CD14-positive monocyte (primary cell): ENCODE measurements at regions not wholly inside any gene's neighbourhood (a gene's known extent, or its start where the extent isn't known, plus 50 kb on each side); places are given as distances from the start of the nearest gene placed in this dataset.

Experiments used
- DNase-seq, 3 donors: peaks; one replicate each; pipeline ENCODE4 v3.0.0-alpha.2; 2011 to 2022
- H2AFZ ChIP-seq: 2 replicates; pipeline ENCODE4 v1.6.0; 2012; ENCODE audit warnings: mild to moderate bottlenecking, low read depth, low read length, inconsistent platforms; ENCODE audit not compliant: insufficient read depth, poor library complexity, severe bottlenecking
- H3K27ac ChIP-seq, 2 donors: 1 replicate in 1 of 2; 2 replicates in 1 of 2; pipeline ENCODE4 v1.5.1; 2012 to 2013; ENCODE audit warnings: low read length in 2 of 2, control low read depth in 1 of 2, inconsistent platforms in 1 of 2, low read depth in 1 of 2, mild to moderate bottlenecking in 1 of 2
- H3K27me3 ChIP-seq, 2 donors: one replicate each; pipeline versions ENCODE4 v1.6.0 to v1.6.1; 2011 to 2013; ENCODE audit warnings: low read length in 2 of 2; ENCODE audit not compliant: control insufficient read depth in 2 of 2, insufficient read depth in 2 of 2
- H3K36me3 ChIP-seq, 2 donors: replicated peaks in 1 of 2; 1 replicate in 1 of 2; 2 replicates in 1 of 2; pipeline versions ENCODE4 v1.5.1 to v1.6.1; 2012 to 2013; ENCODE audit warnings: low read length in 2 of 2, control low read depth in 1 of 2, inconsistent platforms in 1 of 2, mild to moderate bottlenecking in 1 of 2; ENCODE audit not compliant: insufficient read depth in 2 of 2, control insufficient read depth in 1 of 2
- H3K4me1 ChIP-seq, 2 donors: 1 replicate in 1 of 2; 2 replicates in 1 of 2; pipeline versions ENCODE4 v1.5.1 to v1.6.1; 2012 to 2013; ENCODE audit warnings: low read length in 2 of 2, control low read depth in 1 of 2, inconsistent platforms in 1 of 2, mild to moderate bottlenecking in 1 of 2, moderate library complexity in 1 of 2; ENCODE audit not compliant: insufficient read depth in 2 of 2, control insufficient read depth in 1 of 2
- H3K4me2 ChIP-seq: replicated peaks from 2 replicates; pipeline ENCODE3; 2012; ENCODE audit warnings: low read length, moderate library complexity, mild to moderate bottlenecking; ENCODE audit not compliant: poor library complexity, severe bottlenecking; ENCODE audit errors: extremely low read depth
- H3K4me3 ChIP-seq, 3 experiments: fragments of 200-600 bp in 1 of 3; sonication (generic) in 1 of 3; replicated peaks in 1 of 3; 1 replicate in 2 of 3; 2 replicates in 1 of 3; pipeline ENCODE4 v1.5.1; 2011 to 2013; ENCODE audit warnings: low read length in 3 of 3, mild to moderate bottlenecking in 3 of 3, control low read depth in 2 of 3, low read depth in 2 of 3, inconsistent platforms in 1 of 3, moderate library complexity in 1 of 3
- H3K79me2 ChIP-seq: 2 replicates; pipeline ENCODE4 v1.6.0; 2012; ENCODE audit warnings: mild to moderate bottlenecking, control low read depth, inconsistent platforms, low read length, moderate library complexity; ENCODE audit not compliant: insufficient read depth
- H3K9ac ChIP-seq: 2 replicates; pipeline ENCODE4 v1.6.0; 2017; ENCODE audit warnings: low read length, mild to moderate bottlenecking; ENCODE audit not compliant: insufficient read depth, poor library complexity, severe bottlenecking
- H3K9me3 ChIP-seq, 2 donors: replicated peaks in 1 of 2; 1 replicate in 1 of 2; 2 replicates in 1 of 2; pipeline versions ENCODE4 v1.5.1 to v1.6.1; 2012 to 2013; ENCODE audit warnings: low read length in 2 of 2, control low read depth in 1 of 2; ENCODE audit not compliant: control insufficient read depth in 1 of 2, insufficient read depth in 1 of 2
- H4K20me1 ChIP-seq: 2 replicates; pipeline ENCODE4 v1.6.0; 2012; ENCODE audit warnings: mild to moderate bottlenecking, low read length, control low read depth, moderate library complexity; ENCODE audit not compliant: insufficient read depth
- H3K27ac Mint-ChIP-seq, 7 donors: one replicate each; pipeline ENCODE4 v1.8.0; 2020; ENCODE audit warnings: mild to moderate bottlenecking in 7 of 7, mixed read lengths in 7 of 7, moderate library complexity in 6 of 7, inconsistent platforms in 2 of 7
- H3K27me3 Mint-ChIP-seq, 3 donors: one replicate each; pipeline ENCODE4 v1.8.0; 2021 to 2022; ENCODE audit warnings: low read depth in 3 of 3, mild to moderate bottlenecking in 3 of 3, mixed read lengths in 3 of 3, moderate library complexity in 3 of 3, inconsistent platforms in 1 of 3
- H3K36me3 Mint-ChIP-seq, 2 donors: one replicate each; pipeline ENCODE4 v1.8.0; 2020; ENCODE audit warnings: mixed read lengths in 2 of 2, inconsistent platforms in 1 of 2, mild to moderate bottlenecking in 1 of 2
- H3K4me1 Mint-ChIP-seq: one replicate; pipeline ENCODE4 v1.8.0; 2020; ENCODE audit warnings: mild to moderate bottlenecking, mixed read lengths
- H3K4me3 Mint-ChIP-seq, 2 donors: one replicate each; pipeline ENCODE4 v1.8.0; 2020; ENCODE audit warnings: mild to moderate bottlenecking in 2 of 2, mixed read lengths in 2 of 2, moderate library complexity in 1 of 2
- H3K9me3 Mint-ChIP-seq, 7 donors: one replicate each; pipeline ENCODE4 v1.8.0; 2020 to 2022; ENCODE audit warnings: mixed read lengths in 7 of 7, mild to moderate bottlenecking in 6 of 7, moderate library complexity in 6 of 7, inconsistent platforms in 2 of 7
- WGBS: methylation state at CpG from one replicate; pipeline ENCODE4 v1.1.5; 2013; ENCODE audit warnings: missing lambda C conversion rate; ENCODE audit not compliant: insufficient coverage; 5-methylcytosine and 5-hydroxymethylcytosine counted together
- intact Hi-C, 2 donors: fragments of 100-400 bp; cut with micrococcal nuclease; formaldehyde crosslinking; loops; one replicate each; pipeline versions ENCODE4 v1.15.0 to v1.15.1; 2023
- TF ChIP-seq, protein P1 (sequence below): fragments of 200-600 bp; IDR thresholded peaks from one replicate; pipeline ENCODE4 v1.8.0; 2022; ENCODE audit warnings: antibody characterized with exemption, mild to moderate bottlenecking

DNA sequence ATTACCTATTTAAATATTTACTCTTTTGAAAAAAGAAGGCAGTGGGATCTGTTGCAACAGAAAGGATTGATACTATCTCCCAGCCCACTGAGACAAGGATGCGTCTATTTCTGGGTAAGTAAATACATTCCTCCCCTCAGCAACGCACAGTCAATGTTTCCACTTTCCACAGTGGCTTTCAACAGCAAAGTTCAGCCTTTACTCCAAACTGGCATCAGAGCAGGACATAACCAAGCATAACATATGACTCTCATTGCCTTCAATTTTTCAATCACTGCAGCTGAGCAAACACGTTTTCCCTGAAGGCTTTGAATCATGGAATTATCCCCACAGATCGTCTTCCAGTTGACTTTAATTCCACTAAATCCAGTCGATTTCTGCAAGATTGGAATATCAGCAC, 160.3 kb upstream of the FRG1 start:
- H3K9me3 ChIP-seq, result peaks cover 10 to 14% of the 10 kb centered on the region in 2 donors
- H3K79me2 ChIP-seq, result no peaks in the 10 kb centered on the region
- H3K4me2 ChIP-seq, result no peak overlapping the region
- no peaks in the 10 kb centered on the region for H3K27me3 ChIP-seq
- no peaks in the 10 kb centered on the region for H3K4me1 ChIP-seq
- TF ChIP-seq, protein P1, sequence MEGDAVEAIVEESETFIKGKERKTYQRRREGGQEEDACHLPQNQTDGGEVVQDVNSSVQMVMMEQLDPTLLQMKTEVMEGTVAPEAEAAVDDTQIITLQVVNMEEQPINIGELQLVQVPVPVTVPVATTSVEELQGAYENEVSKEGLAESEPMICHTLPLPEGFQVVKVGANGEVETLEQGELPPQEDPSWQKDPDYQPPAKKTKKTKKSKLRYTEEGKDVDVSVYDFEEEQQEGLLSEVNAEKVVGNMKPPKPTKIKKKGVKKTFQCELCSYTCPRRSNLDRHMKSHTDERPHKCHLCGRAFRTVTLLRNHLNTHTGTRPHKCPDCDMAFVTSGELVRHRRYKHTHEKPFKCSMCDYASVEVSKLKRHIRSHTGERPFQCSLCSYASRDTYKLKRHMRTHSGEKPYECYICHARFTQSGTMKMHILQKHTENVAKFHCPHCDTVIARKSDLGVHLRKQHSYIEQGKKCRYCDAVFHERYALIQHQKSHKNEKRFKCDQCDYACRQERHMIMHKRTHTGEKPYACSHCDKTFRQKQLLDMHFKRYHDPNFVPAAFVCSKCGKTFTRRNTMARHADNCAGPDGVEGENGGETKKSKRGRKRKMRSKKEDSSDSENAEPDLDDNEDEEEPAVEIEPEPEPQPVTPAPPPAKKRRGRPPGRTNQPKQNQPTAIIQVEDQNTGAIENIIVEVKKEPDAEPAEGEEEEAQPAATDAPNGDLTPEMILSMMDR, result no peak
- no peak for DNase-seq
- H3K27ac ChIP-seq, result no peak overlapping the region
- intact Hi-C loops, result no loop called here
- peaks cover 0 to 1% (median 1%) of the 10 kb centered on the region in 3 donors for H3K27me3 Mint-ChIP-seq
- H3K9me3 Mint-ChIP-seq, result peaks cover 9 to 20% (median 10%) of the 10 kb centered on the region in 7 donors
- no peaks in the 10 kb centered on the region for H3K4me1 Mint-ChIP-seq
- H2AFZ ChIP-seq, result peak overlapping the region; percentile 3
- H3K36me3 Mint-ChIP-seq, result no peaks in the 10 kb centered on the region
- H3K4me3 ChIP-seq, result no peak overlapping the region
- H3K4me3 Mint-ChIP-seq, result no peak overlapping the region
- no peaks in the 10 kb centered on the region for H3K36me3 ChIP-seq
- no peak overlapping the region for H3K9ac ChIP-seq
- H4K20me1 ChIP-seq, result no peaks in the 10 kb centered on the region
- no peak overlapping the region for H3K27ac Mint-ChIP-seq
- WGBS, result 85% methylated on average over 5 of the region's 5 CpGs

DNA sequence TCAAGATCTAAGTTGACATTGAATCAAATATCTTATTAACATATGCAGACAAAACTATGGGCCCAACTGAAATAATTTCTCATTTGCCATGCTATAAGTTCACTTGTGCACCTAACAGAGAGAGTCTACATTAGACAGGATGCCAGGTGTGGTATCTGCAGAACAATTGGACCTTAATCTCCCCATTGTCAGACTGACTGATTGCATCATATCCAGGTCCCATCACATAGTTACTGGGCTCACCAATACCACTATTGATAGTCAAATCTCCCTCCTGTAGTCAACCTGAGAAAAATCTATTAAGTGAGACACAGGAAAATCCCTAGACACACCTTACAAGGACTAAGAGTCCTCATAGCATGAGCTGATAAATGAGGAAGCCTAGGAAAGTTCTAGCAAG, 156.0 kb upstream of the FRG1 start:
- DNase-seq, result no peak
- Mint-ChIP-seq H3K4me3 (no peak overlapping the region), H3K27me3 (peaks cover 0 to 6% (median 1%) of the 10 kb centered on the region in 3 donors), H3K36me3 (no peaks in the 10 kb centered on the region), H3K4me1 (no peaks in the 10 kb centered on the region), H3K9me3 (peaks cover 3 to 20% (median 10%) of the 10 kb centered on the region in 7 donors), H3K27ac (no peak overlapping the region)
- no peaks in the 10 kb centered on the region for H3K4me1 ChIP-seq
- TF ChIP-seq, protein P1, result no peak
- no peaks in the 10 kb centered on the region for H3K27me3 ChIP-seq
- no peak overlapping the region for H2AFZ ChIP-seq
- H3K36me3 ChIP-seq, result no peaks in the 10 kb centered on the region
- H3K27ac ChIP-seq, result no peak overlapping the region
- H3K79me2 ChIP-seq, result no peaks in the 10 kb centered on the region
- intact Hi-C loops, result no loop called here
- no peak overlapping the region for H3K9ac ChIP-seq
- H3K4me3 ChIP-seq, result no peak overlapping the region
- H4K20me1 ChIP-seq, result no peaks in the 10 kb centered on the region
- no peak overlapping the region for H3K4me2 ChIP-seq
- H3K9me3 ChIP-seq, result peaks cover 10 to 14% of the 10 kb centered on the region in 2 donors
